GM18517 (cell line): ENCODE measurements at regions not wholly inside any gene's neighbourhood (a gene's known extent, or its start where the extent isn't known, plus 50 kb on each side); places are given as distances from the start of the nearest gene placed in this dataset.

Experiments
- ATAC-seq: cut with Tn5 transposase; IDR thresholded peaks from one replicate; pipeline ENCODE4 v1.9.1; 2021; ENCODE audit warnings: mild to moderate bottlenecking, moderate library complexity; ENCODE audit not compliant: unreplicated experiment

DNA sequence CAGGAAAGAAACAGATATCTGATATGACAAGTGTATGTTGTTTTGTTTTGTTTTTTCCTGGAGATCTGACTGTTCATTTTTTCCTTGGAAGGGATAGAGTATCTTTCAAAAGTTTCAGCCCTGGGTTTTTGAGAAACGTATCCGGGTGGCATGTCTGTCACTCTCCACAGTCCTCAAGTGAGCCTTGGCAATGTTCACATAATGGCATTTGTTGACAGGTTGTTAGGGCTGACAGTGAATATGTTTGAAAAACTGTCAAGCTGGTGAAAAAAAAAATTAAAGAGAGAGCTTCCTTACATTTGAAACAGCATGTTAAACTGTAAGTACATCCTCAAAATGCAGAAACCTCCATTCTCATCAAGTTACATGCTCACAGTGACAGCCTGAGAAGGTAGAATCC lies 113.0 kb upstream of the DYNLRB2 start:
- ATAC-seq, result no peak

GRCh38 chr16:80418517-80419355 lies 122.1 kb upstream of the DYNLRB2 start:
- ATAC-seq, result no peak

GRCh38 chr16:80417706-80418271 lies 123.0 kb upstream of the DYNLRB2 start:
- no peak for ATAC-seq

DNA sequence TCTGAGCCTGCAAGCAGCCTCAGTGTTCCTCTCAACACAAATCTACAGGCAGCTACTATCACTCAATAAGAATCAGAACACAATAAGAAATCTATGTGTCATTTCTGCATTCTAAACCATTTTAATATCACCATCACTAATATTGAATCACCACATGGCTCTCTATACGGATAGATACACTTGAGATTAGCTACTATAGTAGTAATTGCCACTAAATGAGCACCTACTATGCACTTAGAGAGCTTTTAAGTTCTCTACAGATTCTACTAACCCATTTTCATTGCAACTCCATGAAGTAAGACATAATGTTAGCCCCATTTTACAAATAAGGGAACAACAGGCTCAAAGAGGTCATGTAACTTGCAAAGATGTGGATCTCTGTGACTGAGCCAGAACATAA lies 132.8 kb upstream of the DYNLRB2 start:
- no peak for ATAC-seq

DNA sequence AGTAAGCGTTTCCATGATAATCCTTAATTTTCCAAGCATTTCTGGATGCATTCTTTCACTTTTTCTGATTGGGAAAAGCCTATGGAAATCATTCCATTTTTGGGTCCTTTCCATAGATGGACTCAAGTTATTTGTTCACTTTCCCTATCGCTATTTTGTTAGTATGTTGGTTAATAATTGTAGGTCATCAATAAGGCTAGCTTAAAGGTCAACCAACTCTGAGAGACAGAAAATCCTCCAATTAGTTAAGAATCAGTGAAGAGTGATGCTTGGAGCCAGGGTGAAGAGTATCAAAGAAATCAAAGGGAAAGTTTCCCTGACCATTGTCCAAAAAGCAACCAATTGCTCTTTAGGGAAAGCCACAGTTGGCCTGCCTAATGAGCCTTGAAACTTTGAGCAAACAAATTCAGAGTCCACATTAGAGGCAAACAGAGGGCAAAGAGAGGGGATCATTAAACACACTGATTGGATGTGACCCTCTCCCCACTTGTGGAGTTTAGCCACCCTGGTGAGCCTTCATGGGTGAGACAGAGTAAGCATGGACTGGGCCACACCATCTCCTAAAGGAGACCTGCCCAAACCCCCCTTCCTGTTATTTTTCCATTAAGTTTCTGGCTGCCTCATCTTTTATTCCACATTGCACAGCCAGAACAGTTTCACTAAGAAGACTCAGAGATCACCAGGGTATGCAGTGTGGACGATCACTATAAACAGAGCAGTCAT lies 133.4 kb upstream of the DYNLRB2 start:
- no peak for ATAC-seq

DNA sequence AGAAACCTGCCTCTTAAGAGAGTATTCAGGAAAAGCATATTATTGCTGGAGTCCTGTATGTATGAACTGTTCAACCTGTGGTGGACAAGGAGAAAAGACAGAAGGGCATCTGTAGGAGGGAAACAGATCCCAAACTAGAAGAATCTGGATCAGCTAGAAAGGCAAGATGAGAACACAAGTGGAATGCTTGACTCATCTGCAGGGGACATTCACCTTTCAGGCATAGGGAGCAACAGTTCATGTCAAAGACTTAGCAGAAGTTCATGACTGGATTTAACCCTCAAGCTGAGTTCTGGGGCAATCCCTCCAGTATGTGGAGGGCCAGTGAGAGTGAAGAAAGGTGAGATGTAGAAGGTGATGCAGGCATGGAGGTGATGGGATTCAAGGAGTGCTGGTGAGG lies 135.9 kb upstream of the DYNLRB2 start:
- ATAC-seq, result no peak

- ATAC-seq, result no peak
These were observed 136.9 kb upstream of the DYNLRB2 start for GRCh38 chr16:80403894-80404293.

- no peak for ATAC-seq
These were observed 149.8 kb upstream of the DYNLRB2 start for GRCh38 chr16:80390871-80391489.

DNA sequence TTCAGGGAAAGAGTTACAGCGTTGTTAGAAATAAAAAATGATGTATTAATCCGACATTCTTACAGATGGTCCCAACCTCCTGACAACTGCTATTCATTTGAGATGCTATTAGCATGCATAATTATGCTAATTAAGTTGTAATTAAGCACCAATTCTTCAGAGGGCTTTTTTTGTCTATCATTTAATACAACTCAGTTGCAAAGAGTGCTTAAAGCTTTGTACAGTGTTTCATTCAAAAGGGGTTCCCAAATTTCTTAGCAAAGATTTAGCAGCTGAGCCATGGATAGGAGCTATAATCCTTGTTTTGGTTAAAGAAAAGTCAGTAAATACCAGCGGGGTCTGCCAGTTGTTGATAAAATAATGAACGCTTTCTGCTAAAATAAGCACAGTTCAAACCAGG lies 150.7 kb upstream of the DYNLRB2 start:
- no peak for ATAC-seq

- ATAC-seq, result no peak
These were observed 151.5 kb upstream of the DYNLRB2 start for GRCh38 chr16:80389338-80389737.

DNA sequence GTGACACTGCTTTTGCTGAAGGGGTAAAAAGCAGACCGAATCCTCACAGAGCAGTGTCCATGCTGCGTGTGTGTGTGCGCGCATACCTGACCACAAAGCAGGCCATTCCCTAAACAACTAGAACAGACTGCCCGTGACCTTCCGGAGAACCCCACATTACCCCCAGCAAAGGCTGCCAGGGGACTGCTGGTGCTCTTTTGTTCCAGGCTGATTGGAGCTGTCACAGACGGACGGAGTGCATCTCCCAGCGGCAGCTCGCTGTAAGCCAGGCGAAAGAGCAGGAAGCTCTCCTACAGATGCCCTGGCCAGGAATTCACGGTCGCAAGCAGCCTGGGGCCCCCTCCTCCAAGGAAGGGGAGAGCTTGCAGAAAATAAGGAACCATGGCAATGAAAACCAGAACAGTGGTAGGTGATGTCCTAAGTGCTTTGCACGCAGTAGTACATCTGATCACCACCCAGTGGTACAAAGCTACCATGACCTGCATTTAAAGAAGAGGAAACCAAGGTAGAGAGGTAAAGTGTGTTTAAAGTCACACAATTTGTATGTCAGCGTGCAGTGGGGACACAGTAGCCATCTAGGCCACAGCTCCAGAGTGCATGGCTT lies 153.4 kb upstream of the DYNLRB2 start:
- ATAC-seq, result no peak

DNA sequence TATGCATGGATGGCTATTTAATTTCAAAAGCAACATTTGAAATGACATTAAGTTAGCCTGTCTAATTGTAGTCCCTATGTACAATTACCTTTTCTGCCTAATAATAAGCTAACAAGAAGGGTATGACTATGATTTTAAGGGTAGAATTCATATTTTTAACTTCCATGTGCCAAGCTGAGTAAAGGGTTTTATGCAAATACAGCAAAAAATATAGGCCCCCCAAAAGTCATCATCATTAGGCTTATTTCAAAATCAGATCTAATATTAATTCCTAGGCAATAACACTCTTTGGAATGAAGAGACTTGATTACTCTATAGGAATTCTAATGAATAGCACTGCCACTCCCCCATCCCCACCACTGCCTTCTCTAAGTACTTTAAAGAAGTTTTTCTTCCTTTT lies 155.9 kb upstream of the DYNLRB2 start:
- no peak for ATAC-seq

DNA sequence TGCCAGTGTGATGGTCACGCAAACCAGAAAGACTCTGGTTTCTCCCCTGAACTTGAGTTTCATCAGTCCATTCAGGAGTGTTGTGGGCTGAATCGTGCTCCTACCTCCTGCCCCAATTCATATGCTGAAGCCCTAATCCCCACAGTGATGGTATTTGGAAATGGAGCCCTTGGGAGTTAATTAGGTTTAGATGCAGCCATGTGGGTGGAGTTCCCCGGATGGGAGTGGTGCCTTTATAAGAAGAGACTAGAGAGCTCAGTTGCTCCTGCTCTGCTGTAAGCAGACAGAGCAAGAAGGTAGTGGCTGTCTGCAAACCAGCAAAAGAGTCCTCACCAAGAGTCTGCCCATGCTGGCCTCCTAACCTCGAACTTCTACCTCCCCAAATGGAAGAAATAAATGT lies 160.3 kb upstream of the DYNLRB2 start:
- no peak for ATAC-seq

DNA sequence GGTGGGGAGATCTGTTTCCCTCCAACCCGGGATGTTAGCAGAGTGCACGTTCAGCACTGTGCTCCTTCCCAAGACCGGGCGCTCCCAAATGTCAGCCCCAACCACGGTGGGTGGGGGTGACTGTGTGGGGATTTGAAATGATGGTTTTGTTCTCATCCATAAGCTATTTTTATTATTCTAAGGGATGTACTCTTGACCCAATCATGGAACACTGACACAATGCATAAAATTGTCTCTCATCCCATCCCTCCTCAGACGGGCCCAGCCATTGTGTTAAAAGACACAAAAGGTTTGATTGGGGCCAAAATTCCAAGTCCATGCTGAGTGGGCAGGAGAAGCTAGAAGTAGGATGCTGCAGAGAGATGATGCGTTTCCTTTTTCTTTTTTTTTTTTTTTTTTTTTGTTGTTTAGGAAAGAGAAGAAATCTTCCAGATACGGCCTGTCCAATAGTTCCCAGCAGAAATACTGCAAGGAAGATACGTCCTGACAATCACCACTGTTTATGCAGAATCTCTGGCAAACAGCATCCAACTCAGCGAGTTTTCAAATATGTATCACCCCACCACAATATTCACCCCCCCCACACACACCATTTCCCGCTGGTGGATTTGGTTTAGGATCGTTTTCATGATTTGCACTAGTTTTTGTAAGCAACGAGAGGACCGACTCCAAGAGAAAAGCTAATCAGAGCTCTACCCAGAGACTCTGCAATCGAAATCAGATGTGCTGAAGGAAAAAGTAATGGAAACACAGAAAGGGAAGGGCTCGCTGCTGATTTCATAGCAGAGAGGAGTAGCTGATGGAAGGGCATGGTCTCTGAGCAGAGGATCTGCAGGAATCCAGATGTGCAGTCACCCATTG lies 163.5 kb upstream of the DYNLRB2 start:
- ATAC-seq, result no peak

DNA sequence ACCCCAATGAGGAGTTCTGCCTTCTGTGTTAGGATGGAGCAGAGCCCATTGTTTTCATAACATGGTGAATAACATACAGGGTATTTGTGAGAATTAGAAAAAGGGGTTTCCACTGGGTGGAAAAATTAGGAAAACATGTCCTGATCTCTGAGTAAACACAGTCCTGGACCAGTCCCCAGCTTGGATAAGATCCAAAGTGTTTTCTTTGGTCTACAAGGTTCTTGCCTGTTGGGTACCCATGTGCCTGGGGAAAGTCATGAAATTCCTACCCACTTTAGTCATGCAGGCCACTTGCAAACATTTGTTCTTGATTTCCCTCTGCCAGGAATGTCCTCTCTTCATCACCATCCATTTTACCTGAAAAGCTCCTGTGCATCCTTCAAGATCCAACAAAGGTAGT lies 164.8 kb upstream of the DYNLRB2 start:
- no peak for ATAC-seq

DNA sequence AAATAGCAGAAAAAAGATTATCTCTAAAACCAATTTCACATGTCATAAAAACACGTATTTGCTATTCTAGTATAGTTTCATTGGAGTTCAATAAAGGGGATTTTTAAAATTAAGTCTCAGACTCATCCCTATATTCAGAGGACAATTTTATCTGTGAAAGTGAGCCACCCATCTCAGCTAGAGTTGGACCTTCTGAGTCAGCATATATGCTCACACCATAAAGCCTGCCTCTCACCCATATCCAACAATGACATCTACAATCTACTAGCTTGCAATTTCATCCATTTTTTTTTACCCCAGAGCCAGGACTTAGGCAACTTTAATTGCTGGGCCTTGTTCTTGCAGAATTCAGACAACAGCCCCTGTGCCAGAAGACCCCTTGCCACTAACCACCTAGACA lies 165.3 kb upstream of the DYNLRB2 start:
- no peak for ATAC-seq

DNA sequence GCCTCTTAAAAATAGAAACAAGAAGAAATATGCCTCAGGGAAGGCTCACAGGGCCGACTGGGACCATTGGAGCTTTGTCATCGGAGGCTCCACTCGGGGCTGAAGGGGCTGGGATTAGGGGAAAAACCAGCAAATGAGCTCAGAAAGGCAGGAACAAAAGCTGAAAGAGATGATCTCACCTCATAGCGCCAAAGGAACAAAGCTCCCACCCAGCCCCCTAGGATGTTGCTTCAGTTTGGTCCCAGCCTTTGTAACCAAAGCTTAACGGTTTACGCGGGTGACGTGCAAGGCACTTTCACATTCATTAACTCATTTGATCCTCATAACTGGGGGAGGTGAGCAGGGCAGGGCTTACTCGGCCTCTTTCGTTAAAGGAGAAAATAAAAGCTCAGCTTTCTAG lies 168.5 kb upstream of the DYNLRB2 start:
- ATAC-seq, result no peak

- no peak for ATAC-seq
These were observed 171.4 kb upstream of the DYNLRB2 start for GRCh38 chr16:80369138-80369958.

DNA sequence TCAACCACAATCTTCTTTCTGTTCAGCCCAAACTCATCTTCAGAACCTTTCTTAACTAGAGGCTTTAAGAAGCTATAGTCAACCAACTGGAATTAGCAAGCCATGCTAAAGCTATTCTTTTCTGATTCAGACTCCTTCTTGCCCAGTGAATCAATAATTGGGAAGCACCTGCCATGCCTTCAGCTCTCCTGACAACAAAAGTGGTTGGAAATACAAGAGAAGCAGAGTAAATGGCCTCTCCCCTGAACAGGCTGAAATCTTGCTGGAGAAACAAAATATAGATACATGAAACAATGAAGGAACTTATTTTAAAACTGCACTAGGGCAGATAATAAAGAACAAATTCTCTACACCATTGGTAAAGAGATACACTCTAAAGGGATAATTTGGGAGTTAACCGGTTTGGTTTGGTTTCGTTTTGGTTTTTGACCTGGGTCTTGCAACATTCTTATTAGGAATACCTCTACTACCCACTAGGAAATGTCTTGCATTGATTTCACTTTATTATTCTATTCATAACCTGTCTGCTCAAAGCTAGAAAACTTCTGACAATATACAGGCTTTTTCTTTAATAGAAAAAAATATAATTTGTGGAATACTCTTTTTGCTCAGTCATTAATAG lies 173.6 kb upstream of the DYNLRB2 start:
- no peak for ATAC-seq
